GM06990 (cell line): ENCODE measurements at regions not wholly inside any gene's neighbourhood (a gene's known extent, or its start where the extent isn't known, plus 50 kb on each side); places are given as distances from the start of the nearest gene placed in this dataset.

Experiments used
- DNase-seq: peaks from one replicate; pipeline ENCODE4 v3.0.0-alpha.2; 2011; ENCODE audit not compliant: insufficient read length; ENCODE audit errors: extremely low read depth
- H3K27me3 ChIP-seq: replicated peaks from 2 replicates; pipeline ENCODE4 v1.6.0; 2011; ENCODE audit warnings: low read length; ENCODE audit not compliant: control insufficient read depth, insufficient read depth
- H3K36me3 ChIP-seq: 2 replicates; pipeline ENCODE4 v1.5.1; 2011; ENCODE audit warnings: low read length; ENCODE audit not compliant: control insufficient read depth, insufficient read depth
- H3K4me3 ChIP-seq: replicated peaks from 2 replicates; pipeline ENCODE4 v1.5.1; 2011; ENCODE audit warnings: low read depth, mild to moderate bottlenecking, control low read depth, low read length
- CTCF ChIP-seq: IDR thresholded peaks from 2 replicates; pipeline ENCODE4 v1.5.1; 2011; ENCODE audit warnings: low read length, control low read depth, mild to moderate bottlenecking, inconsistent platforms; ENCODE audit not compliant: insufficient read depth, poor library complexity, severe bottlenecking

GRCh38 chr12:25755136-25755970, 202.3 kb upstream of the LMNTD1 start:
- no peak for DNase-seq
- Histone ChIP-seq H3K36me3 (no peaks in the 10 kb centered on the region), H3K4me3 (no peak overlapping the region), H3K27me3 (no peaks in the 10 kb centered on the region; the same call in 1 of the 2 replicates)
- no peak for TF ChIP-seq CTCF

- TF ChIP-seq CTCF: no peak
- no peak for DNase-seq
- Histone ChIP-seq H3K27me3 (no peaks in the 10 kb centered on the region; the same call in 1 of the 2 replicates), H3K4me3 (no peak overlapping the region), H3K36me3 (no peaks in the 10 kb centered on the region)
These were observed 202.6 kb upstream of the RASSF8 start for GRCh38 chr12:25755971-25756260.

- no peaks in the 10 kb centered on the region; the same call in 1 of the 2 replicates for H3K27me3 ChIP-seq
- no peak for DNase-seq
- H3K4me3 ChIP-seq: no peak overlapping the region
- TF ChIP-seq CTCF: no peak
- H3K36me3 ChIP-seq: no peaks in the 10 kb centered on the region
These were observed 201.3 kb upstream of the RASSF8 start for GRCh38 chr12:25757037-25757665.

- DNase-seq: no peak
- TF ChIP-seq CTCF: no peak
- H3K27me3 ChIP-seq: no peaks in the 10 kb centered on the region; the same call in 1 of the 2 replicates
These were observed 198.7 kb upstream of the RASSF8 start for GRCh38 chr12:25759752-25760151.

GRCh38 chr12:25761356-25761755, 197.1 kb upstream of the RASSF8 start:
- Histone ChIP-seq H3K4me3 (no peak overlapping the region), H3K27me3 (no peaks in the 10 kb centered on the region; the same call in 1 of the 2 replicates), H3K36me3 (no peaks in the 10 kb centered on the region)
- DNase-seq: no peak
- no peak for TF ChIP-seq CTCF

More at GRCh38 chr12:25759752-25760151, 198.7 kb upstream of the RASSF8 start:
- Histone ChIP-seq H3K36me3 (no peaks in the 10 kb centered on the region), H3K4me3 (no peak overlapping the region)

GRCh38 chr12:25764409-25764808, 194.1 kb upstream of the RASSF8 start:
- DNase-seq: no peak
- Histone ChIP-seq H3K36me3 (no peaks in the 10 kb centered on the region), H3K4me3 (no peak overlapping the region), H3K27me3 (no peaks in the 10 kb centered on the region)
- no peak for TF ChIP-seq CTCF
